Endodermal cell (in vitro differentiated cells): ENCODE measurements at regions not wholly inside any gene's neighbourhood (a gene's known extent, or its start where the extent isn't known, plus 50 kb on each side); places are given as distances from the start of the nearest gene placed in this dataset.
"Not testable (repeated sequence)": the region's sequence is repeated elsewhere in the genome, so short reads cannot be mapped to it uniquely, and the experiment has no call there.

ENCODE experiments used
- DNase-seq: peaks from one replicate; pipeline ENCODE4 v3.0.0-alpha.2; 2017
- H3K27ac ChIP-seq: 2 replicates; pipeline ENCODE4 v1.5.1; 2013; ENCODE audit warnings: mild to moderate bottlenecking, low read depth, low read length, moderate library complexity
- H3K27me3 ChIP-seq: 2 replicates; pipeline ENCODE4 v1.6.1; 2013; ENCODE audit warnings: mild to moderate bottlenecking, low read length, moderate library complexity; ENCODE audit not compliant: insufficient read depth, control insufficient read depth, poor library complexity, severe bottlenecking
- H3K36me3 ChIP-seq: 2 replicates; pipeline ENCODE4 v1.7.0; 2013; ENCODE audit warnings: mild to moderate bottlenecking, low read length, moderate library complexity; ENCODE audit not compliant: control insufficient read depth, insufficient read depth
- H3K4me1 ChIP-seq: one replicate; pipeline ENCODE4 v1.7.0; 2013; ENCODE audit warnings: low read length; ENCODE audit not compliant: control insufficient read depth, insufficient read depth
- H3K4me3 ChIP-seq: 2 replicates; pipeline ENCODE4 v1.5.1; 2013; ENCODE audit warnings: mild to moderate bottlenecking, low read length, moderate library complexity
- H3K9ac ChIP-seq: 2 replicates; pipeline ENCODE4 v1.6.1; 2013; ENCODE audit warnings: mild to moderate bottlenecking, low read length, moderate library complexity; ENCODE audit not compliant: poor library complexity, severe bottlenecking; ENCODE audit errors: extremely low read depth
- H3K9me3 ChIP-seq: 2 replicates; pipeline ENCODE4 v1.6.1; 2013; ENCODE audit warnings: mild to moderate bottlenecking, low read length, moderate library complexity; ENCODE audit not compliant: control insufficient read depth
- H3K27ac Mint-ChIP-seq: 2 replicates; pipeline ENCODE4 v1.8.0; 2020; ENCODE audit warnings: mixed read lengths
- H3K27me3 Mint-ChIP-seq: 2 replicates; pipeline ENCODE4 v1.8.0; 2021; ENCODE audit warnings: mild to moderate bottlenecking, mixed read lengths; ENCODE audit not compliant: insufficient read depth
- H3K36me3 Mint-ChIP-seq: 2 replicates; pipeline ENCODE4 v1.8.0; 2020; ENCODE audit warnings: low read depth, mixed read lengths
- H3K4me1 Mint-ChIP-seq: 2 replicates; pipeline ENCODE4 v1.8.0; 2020; ENCODE audit warnings: mixed read lengths
- H3K4me3 Mint-ChIP-seq: 2 replicates; pipeline ENCODE4 v1.8.0; 2020; ENCODE audit warnings: mild to moderate bottlenecking, moderate library complexity, mixed read lengths
- H3K9me3 Mint-ChIP-seq: 2 replicates; pipeline ENCODE4 v1.8.0; 2020; ENCODE audit warnings: mild to moderate bottlenecking, mixed read lengths
- CTCF ChIP-seq: fragments of 200-600 bp; sonication (generic); conservative IDR thresholded peaks from 2 replicates; pipeline ENCODE4 v1.5.0; 2021; ENCODE audit warnings: antibody characterized with exemption, mild to moderate bottlenecking
- WGBS, 2 experiments: methylation state at CpG; one replicate each; pipeline versions ENCODE4 v1.1.5 to v1.1.7; 2013; ENCODE audit warnings: missing lambda C conversion rate in 2 of 2, mixed read lengths in 1 of 2; ENCODE audit not compliant: insufficient coverage in 1 of 2, insufficient read length in 1 of 2; 5-methylcytosine and 5-hydroxymethylcytosine counted together

- Mint-ChIP-seq H3K27ac (no peak overlapping the region), H3K4me1 (no peaks in the 10 kb centered on the region), H3K4me3 (no peak overlapping the region), H3K9me3 (peaks cover 36% of the 10 kb centered on the region), H3K36me3 (no peaks in the 10 kb centered on the region), H3K27me3 (no peaks in the 10 kb centered on the region)
- Histone ChIP-seq H3K27ac (no peak overlapping the region), H3K27me3 (no peaks in the 10 kb centered on the region), H3K9ac (no peak overlapping the region), H3K9me3 (peaks cover 22% of the 10 kb centered on the region), H3K36me3 (no peaks in the 10 kb centered on the region), H3K4me3 (no peak overlapping the region), H3K4me1 (no peaks in the 10 kb centered on the region)
- WGBS, 2 experiments: 91% methylated on average over 1 of the region's 1 CpG; no CpG with 5 or more reads in 1 of the 2 experiments
- no peak for TF ChIP-seq CTCF
- DNase-seq: no peak
Observed at GRCh38 chr2:66153941-66154340, 281.0 kb upstream of the MEIS1 start.

- Histone ChIP-seq H3K36me3 (no peaks in the 10 kb centered on the region), H3K9ac (no peak overlapping the region), H3K9me3 (peaks cover 22% of the 10 kb centered on the region), H3K27me3 (no peaks in the 10 kb centered on the region), H3K27ac (no peak overlapping the region), H3K4me3 (no peak overlapping the region), H3K4me1 (no peaks in the 10 kb centered on the region)
- Mint-ChIP-seq H3K27me3 (no peaks in the 10 kb centered on the region), H3K4me3 (no peak overlapping the region), H3K27ac (no peak overlapping the region), H3K4me1 (peaks cover 3% of the 10 kb centered on the region), H3K9me3 (peaks cover 25% of the 10 kb centered on the region), H3K36me3 (peaks cover 9% of the 10 kb centered on the region)
- no peak for TF ChIP-seq CTCF
- 80% methylated on average over 2 of the region's 2 CpGs; no CpG with 5 or more reads in 1 of the 2 experiments for WGBS, 2 experiments
- DNase-seq: no peak
Observed at GRCh38 chr2:66145490-66145889, 289.4 kb upstream of the MEIS1 start.

GRCh38 chr2:66144324-66144723 is 290.6 kb upstream of the MEIS1 start:
- H3K4me1 Mint-ChIP-seq, H3K36me3 Mint-ChIP-seq, H3K27ac Mint-ChIP-seq: not testable (repeated sequence)

GRCh38 chr2:66137606-66138130 is 297.3 kb upstream of the MEIS1 start:
- Histone ChIP-seq H3K27ac (no peak overlapping the region), H3K27me3 (no peaks in the 10 kb centered on the region), H3K9me3 (peaks cover 13% of the 10 kb centered on the region), H3K9ac (no peak overlapping the region), H3K4me3 (no peak overlapping the region), H3K4me1 (no peaks in the 10 kb centered on the region), H3K36me3 (no peaks in the 10 kb centered on the region)
- DNase-seq: no peak
- Mint-ChIP-seq H3K4me3 (no peak overlapping the region), H3K9me3 (peaks cover 17% of the 10 kb centered on the region), H3K27me3 (peaks cover 1% of the 10 kb centered on the region), H3K36me3 (no peaks in the 10 kb centered on the region), H3K4me1 (no peaks in the 10 kb centered on the region), H3K27ac (no peak overlapping the region)
- TF ChIP-seq CTCF: no peak
- 80 to 88% methylated on average over 1 to 5 of the region's 5 CpGs for WGBS, 2 experiments

More at GRCh38 chr2:66144324-66144723, 290.6 kb upstream of the MEIS1 start:
- H3K27me3 ChIP-seq, H3K4me1 ChIP-seq, H3K27ac ChIP-seq, H3K27me3 Mint-ChIP-seq, H3K9ac ChIP-seq, H3K4me3 ChIP-seq, H3K4me3 Mint-ChIP-seq, H3K36me3 ChIP-seq, DNase-seq: not testable (repeated sequence)
- H3K9me3 Mint-ChIP-seq: peaks cover 17% of the 10 kb centered on the region
- H3K9me3 ChIP-seq: peaks cover 13% of the 10 kb centered on the region
- 91 to 92% methylated on average over 5 to 7 of the region's 7 CpGs for WGBS, 2 experiments
